ENCODE measurements at regions not wholly inside any gene's neighbourhood (a gene's known extent, or its start where the extent isn't known, plus 50 kb on each side); places are given as distances from the start of the nearest gene placed in this dataset.

GRCh38 chr13:106143930-106144709 lies 391.3 kb downstream of the EFNB2 start:
- peak in 3 of 4 donors; percentile 16 to 28 (median 18) for DNase-seq (ENCODE audit: low read depth in 4 of 4, low spot score in 3 of 4)

- DNase-seq (ENCODE audit: low read depth in 4 of 4, low spot score in 3 of 4), result no peak
These were observed 392.1 kb downstream of the EFNB2 start for GRCh38 chr13:106143392-106143791.

GRCh38 chr13:106140476-106140875 lies 395.0 kb downstream of the EFNB2 start:
- no peak for DNase-seq (ENCODE audit: low read depth in 4 of 4, low spot score in 3 of 4)

- DNase-seq (ENCODE audit: low read depth in 4 of 4, low spot score in 3 of 4), result no peak
These were observed 395.5 kb downstream of the EFNB2 start for GRCh38 chr13:106139942-106140341.

GRCh38 chr13:106139377-106139776 lies 396.1 kb downstream of the EFNB2 start:
- no peak for DNase-seq (ENCODE audit: low read depth in 4 of 4, low spot score in 3 of 4)

- DNase-seq (ENCODE audit: low read depth in 4 of 4, low spot score in 3 of 4), result no peak
These were observed 396.8 kb downstream of the EFNB2 start for GRCh38 chr13:106138620-106139019.

- DNase-seq (ENCODE audit: low read depth in 4 of 4, low spot score in 3 of 4), result no peak
These were observed 402.4 kb downstream of the EFNB2 start for GRCh38 chr13:106133025-106133424.

- no peak for DNase-seq (ENCODE audit: low read depth in 4 of 4, low spot score in 3 of 4)
These were observed 403.2 kb downstream of the EFNB2 start for GRCh38 chr13:106132216-106132615.

GRCh38 chr13:106129993-106130392 lies 405.5 kb downstream of the EFNB2 start:
- no peak for DNase-seq (ENCODE audit: low read depth in 4 of 4, low spot score in 3 of 4)

GRCh38 chr13:106129273-106129672 lies 406.2 kb downstream of the EFNB2 start:
- DNase-seq (ENCODE audit: low read depth in 4 of 4, low spot score in 3 of 4), result no peak

- no peak for DNase-seq (ENCODE audit: low read depth in 4 of 4, low spot score in 3 of 4)
These were observed 413.2 kb downstream of the EFNB2 start for GRCh38 chr13:106122234-106122633.

GRCh38 chr13:106121173-106121754 lies 414.2 kb downstream of the EFNB2 start:
- no peak for DNase-seq (ENCODE audit: low read depth in 4 of 4, low spot score in 3 of 4)

GRCh38 chr13:106118996-106119395 lies 416.5 kb downstream of the EFNB2 start:
- no peak for DNase-seq (ENCODE audit: low read depth in 4 of 4, low spot score in 3 of 4)

GRCh38 chr13:106118050-106118449 lies 417.4 kb downstream of the EFNB2 start:
- DNase-seq (ENCODE audit: low read depth in 4 of 4, low spot score in 3 of 4), result no peak

GRCh38 chr13:106117640-106118039 lies 417.8 kb downstream of the EFNB2 start:
- no peak for DNase-seq (ENCODE audit: low read depth in 4 of 4, low spot score in 3 of 4)

- peak in 1 of 4 donors; percentile 4 for DNase-seq (ENCODE audit: low read depth in 4 of 4, low spot score in 3 of 4)
These were observed 418.4 kb downstream of the EFNB2 start for GRCh38 chr13:106117035-106117434.

GRCh38 chr13:106115081-106115480 lies 420.4 kb downstream of the EFNB2 start:
- DNase-seq (ENCODE audit: low read depth in 4 of 4, low spot score in 3 of 4), result no peak

GRCh38 chr13:106113796-106114195 lies 421.7 kb downstream of the EFNB2 start:
- no peak for DNase-seq (ENCODE audit: low read depth in 4 of 4, low spot score in 3 of 4)

GRCh38 chr13:106112191-106112590 lies 423.3 kb downstream of the EFNB2 start:
- no peak for DNase-seq (ENCODE audit: low read depth in 4 of 4, low spot score in 3 of 4)

- no peak for DNase-seq (ENCODE audit: low read depth in 4 of 4, low spot score in 3 of 4)
These were observed 425.1 kb downstream of the EFNB2 start for GRCh38 chr13:106110241-106110855.

GRCh38 chr13:106109391-106109791 lies 426.1 kb downstream of the EFNB2 start:
- no peak for DNase-seq (ENCODE audit: low read depth in 4 of 4, low spot score in 3 of 4)

- no peak for DNase-seq (ENCODE audit: low read depth in 4 of 4, low spot score in 3 of 4)
These were observed 427.1 kb downstream of the EFNB2 start for GRCh38 chr13:106108346-106108745.
